ENCODE measurements at regions not wholly inside any gene's neighbourhood (a gene's known extent, or its start where the extent isn't known, plus 50 kb on each side); places are given as distances from the start of the nearest gene placed in this dataset.

DNA sequence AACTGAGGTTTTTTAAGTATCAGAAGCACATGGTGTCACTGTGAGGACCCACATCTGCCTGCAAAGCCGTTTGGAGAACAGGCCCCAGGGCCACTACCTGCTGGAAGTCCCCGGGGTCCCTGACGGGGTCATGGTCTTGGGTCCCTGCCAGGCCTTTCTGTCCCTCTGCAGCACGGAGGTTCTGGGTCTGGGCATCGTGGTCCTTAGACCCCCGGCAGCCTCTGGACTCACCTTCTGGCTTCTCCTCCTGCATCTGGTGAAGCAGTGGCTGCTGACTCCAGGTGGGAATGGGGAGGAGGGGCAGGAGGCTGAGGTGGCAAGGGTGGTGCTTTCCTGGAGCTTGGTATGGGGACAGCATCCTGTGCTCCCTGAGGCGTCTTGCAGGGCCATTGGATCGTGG lies 198.6 kb downstream of the TEX29 start:
- TF ChIP-seq EZH2 (IDR thresholded peaks at IDR 0.05; ENCODE audit: insufficient read depth, low read length), result no peak
- TF ChIP-seq, protein P1, sequence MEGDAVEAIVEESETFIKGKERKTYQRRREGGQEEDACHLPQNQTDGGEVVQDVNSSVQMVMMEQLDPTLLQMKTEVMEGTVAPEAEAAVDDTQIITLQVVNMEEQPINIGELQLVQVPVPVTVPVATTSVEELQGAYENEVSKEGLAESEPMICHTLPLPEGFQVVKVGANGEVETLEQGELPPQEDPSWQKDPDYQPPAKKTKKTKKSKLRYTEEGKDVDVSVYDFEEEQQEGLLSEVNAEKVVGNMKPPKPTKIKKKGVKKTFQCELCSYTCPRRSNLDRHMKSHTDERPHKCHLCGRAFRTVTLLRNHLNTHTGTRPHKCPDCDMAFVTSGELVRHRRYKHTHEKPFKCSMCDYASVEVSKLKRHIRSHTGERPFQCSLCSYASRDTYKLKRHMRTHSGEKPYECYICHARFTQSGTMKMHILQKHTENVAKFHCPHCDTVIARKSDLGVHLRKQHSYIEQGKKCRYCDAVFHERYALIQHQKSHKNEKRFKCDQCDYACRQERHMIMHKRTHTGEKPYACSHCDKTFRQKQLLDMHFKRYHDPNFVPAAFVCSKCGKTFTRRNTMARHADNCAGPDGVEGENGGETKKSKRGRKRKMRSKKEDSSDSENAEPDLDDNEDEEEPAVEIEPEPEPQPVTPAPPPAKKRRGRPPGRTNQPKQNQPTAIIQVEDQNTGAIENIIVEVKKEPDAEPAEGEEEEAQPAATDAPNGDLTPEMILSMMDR (IDR thresholded peaks at IDR 0.05; ENCODE audit: insufficient read depth, low read depth, low read length), result no peak
